Fibroblast of mammary gland (primary cell): ENCODE measurements at regions not wholly inside any gene's neighbourhood (a gene's known extent, or its start where the extent isn't known, plus 50 kb on each side); places are given as distances from the start of the nearest gene placed in this dataset.
A peak's percentile ranks its signal among the peaks of the same experiment; 100 is the strongest.

Experiments used
- DNase-seq: peaks from one replicate; pipeline ENCODE4 v3.0.0-alpha.2; 2010; ENCODE audit warnings: low read depth
- H3K4me3 ChIP-seq: 2 replicates; pipeline ENCODE4 v1.5.1; 2011; ENCODE audit warnings: low read depth, mild to moderate bottlenecking, low read length, moderate library complexity; ENCODE audit not compliant: control insufficient read depth
- CTCF ChIP-seq: conservative IDR thresholded peaks from 2 replicates; pipeline ENCODE4 v1.5.1; 2011; ENCODE audit warnings: low read depth, low read length, inconsistent platforms; ENCODE audit not compliant: control insufficient read depth, insufficient read depth

GRCh38 chr5:92990771-92991170 lies 590.2 kb downstream of the NR2F1-AS1 start:
- DNase-seq, result no peak
- H3K4me3 ChIP-seq, result no peak overlapping the region
- no peak for TF ChIP-seq CTCF

GRCh38 chr5:92981001-92981400 lies 600.0 kb downstream of the NR2F1-AS1 start:
- no peak overlapping the region for H3K4me3 ChIP-seq
- no peak for TF ChIP-seq CTCF
- DNase-seq, result no peak

- TF ChIP-seq CTCF, result no peak
- no peak overlapping the region for H3K4me3 ChIP-seq
- peak; percentile 35 for DNase-seq
These were observed 600.5 kb downstream of the NR2F1-AS1 start for GRCh38 chr5:92980491-92980890.

GRCh38 chr5:92979716-92980115 lies 601.3 kb downstream of the NR2F1-AS1 start:
- H3K4me3 ChIP-seq, result no peak overlapping the region
- TF ChIP-seq CTCF, result no peak
- DNase-seq, result no peak

GRCh38 chr5:92977846-92978540 lies 603.0 kb downstream of the NR2F1-AS1 start:
- no peak for TF ChIP-seq CTCF
- no peak overlapping the region for H3K4me3 ChIP-seq
- DNase-seq, result no peak

- H3K4me3 ChIP-seq, result no peak overlapping the region
- no peak for DNase-seq
- no peak for TF ChIP-seq CTCF
These were observed 604.9 kb downstream of the NR2F1-AS1 start for GRCh38 chr5:92976156-92976555.
